HG02970 (cell line): ENCODE measurements at regions not wholly inside any gene's neighbourhood (a gene's known extent, or its start where the extent isn't known, plus 50 kb on each side); places are given as distances from the start of the nearest gene placed in this dataset.
A peak's percentile ranks its signal among the peaks of the same experiment; 100 is the strongest.

Source experiments
- ATAC-seq: cut with Tn5 transposase; IDR thresholded peaks from one replicate; pipeline ENCODE4 v1.9.1; 2021; ENCODE audit warnings: mild to moderate bottlenecking, moderate library complexity, moderate number of reproducible peaks; ENCODE audit not compliant: unreplicated experiment, low FRiP score

DNA sequence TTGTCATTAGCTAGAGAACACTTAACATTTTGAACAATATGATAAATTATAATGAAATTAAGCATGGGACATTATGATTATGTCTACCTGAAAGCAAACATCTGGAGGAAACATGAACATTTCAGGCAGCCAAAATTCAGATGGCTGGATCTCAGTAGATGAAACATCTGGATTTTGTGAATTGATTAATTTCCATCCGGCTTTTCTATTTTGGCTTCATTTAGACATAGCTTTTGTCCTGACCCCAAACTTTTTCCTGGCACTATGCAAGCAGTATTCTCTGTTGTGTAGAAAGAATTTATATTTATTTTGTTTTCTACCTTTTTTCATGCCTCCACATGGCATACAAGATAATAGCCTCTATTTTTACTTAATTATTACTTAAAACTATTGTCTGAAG, 186.3 kb downstream of the OGFRL1 start:
- no peak for ATAC-seq

DNA sequence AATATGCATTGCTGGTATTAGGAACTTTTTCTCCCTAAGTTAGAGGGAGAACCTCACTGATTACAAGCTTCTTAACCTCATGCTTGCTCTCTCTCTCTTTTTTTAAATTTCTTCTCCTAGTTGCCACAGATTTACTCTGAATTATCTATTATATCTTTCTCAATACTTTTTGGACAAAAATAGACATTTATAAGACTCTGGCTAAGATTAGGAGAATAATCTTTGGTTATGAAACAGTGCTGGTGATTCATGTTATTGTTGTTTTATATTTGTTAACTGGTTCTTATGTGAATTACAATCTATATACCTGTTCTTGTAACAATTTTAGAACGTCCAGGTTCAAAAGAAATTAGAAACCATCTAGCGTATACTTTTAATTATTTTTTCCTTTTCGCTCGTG, 187.8 kb downstream of the OGFRL1 start:
- ATAC-seq = no peak

DNA sequence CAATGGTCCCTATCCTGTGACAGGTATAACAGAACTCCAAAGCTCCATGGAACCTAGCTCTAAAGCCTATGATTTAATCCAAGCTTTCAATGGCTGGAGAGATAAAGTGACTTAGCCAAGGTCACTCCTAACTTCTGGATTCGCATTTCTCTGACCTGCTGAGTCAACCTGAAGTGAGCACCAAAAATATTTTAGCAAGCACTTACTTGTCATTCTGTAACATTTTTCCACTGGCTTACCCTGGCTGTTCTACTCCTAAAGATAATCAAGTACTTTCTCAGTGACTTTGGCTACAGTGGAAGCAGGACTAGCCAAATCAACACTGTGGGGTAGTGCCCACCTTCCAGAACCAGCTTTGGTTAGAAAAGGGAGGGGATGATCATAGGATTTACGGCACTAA, 188.3 kb downstream of the OGFRL1 start:
- ATAC-seq = no peak

DNA sequence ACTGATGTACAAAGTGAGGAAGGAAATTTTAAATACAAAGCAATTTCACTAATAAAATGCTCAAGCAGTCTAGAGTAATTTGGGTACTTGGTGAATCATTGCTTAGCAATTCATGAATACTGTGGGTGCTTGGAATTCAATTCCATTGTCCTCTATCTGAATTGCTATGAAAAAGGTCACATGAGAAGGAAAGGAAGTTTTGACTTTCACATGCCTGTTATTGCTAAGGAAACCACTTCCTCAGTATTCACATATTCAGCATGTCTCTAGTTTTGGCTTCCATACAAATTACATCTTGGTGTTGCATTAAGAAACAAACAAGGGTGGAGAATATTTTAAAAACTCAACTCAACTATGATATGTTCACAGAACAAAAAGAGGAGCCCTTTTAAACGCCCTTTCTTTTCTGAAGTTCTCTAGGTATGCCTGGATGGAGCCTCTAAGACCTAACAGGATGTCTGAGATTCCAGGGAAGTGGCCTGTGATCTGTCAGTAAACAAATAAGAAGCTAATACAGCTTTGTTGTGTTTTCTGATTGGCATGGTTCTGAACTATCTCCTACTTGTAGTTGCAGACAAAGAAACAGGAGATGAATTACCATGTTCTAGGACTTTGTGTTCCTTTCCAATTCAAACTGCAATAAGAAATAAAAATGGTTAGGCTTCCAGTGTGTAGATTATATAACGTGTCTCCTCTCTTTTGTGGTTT, 190.4 kb downstream of the OGFRL1 start:
- ATAC-seq = no peak

GRCh38 chr6:71480577-71480976, 192.0 kb downstream of the OGFRL1 start:
- ATAC-seq = no peak

DNA sequence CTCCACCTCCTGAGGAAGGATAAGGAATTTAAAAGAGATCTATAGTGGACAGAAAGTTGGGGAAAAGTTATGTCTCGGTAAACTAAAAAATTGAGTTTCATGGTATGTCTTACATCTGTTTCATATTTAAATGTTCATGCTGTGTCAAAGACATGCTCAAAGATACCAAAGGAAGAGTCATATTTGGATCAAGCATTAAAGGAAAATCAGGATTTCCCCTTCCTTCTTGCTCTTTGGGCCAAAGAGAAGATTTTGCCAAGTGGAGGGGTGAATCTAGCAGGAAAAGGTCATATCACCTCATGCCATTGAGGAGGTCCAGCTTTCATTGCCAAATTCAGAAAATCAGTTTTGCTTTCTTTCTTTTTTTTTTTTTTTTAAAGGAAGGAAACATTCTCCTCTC, 192.4 kb downstream of the OGFRL1 start:
- no peak for ATAC-seq

GRCh38 chr6:71481801-71482200, 193.2 kb downstream of the OGFRL1 start:
- ATAC-seq = no peak

DNA sequence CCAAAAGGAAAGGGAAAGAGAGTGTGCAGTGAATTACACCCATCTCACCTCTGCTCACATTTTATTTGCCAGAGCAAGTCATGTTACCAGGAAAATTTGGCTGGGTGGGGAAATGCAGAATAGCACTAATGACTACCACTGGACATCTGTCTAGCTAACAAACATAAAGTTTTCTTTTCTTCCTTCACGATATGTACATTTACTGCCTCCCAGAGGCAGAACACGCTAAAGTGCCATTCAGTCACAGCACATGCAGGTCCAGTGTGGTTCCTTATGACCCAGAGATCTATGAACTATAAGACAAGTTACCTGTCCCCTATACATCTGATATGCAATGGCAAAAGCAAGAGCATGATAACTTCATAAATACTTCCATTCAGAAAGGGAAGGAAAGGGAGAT, 194.1 kb downstream of the OGFRL1 start:
- ATAC-seq = no peak

- ATAC-seq = no peak
Measured at GRCh38 chr6:71486461-71486860, 197.8 kb downstream of the OGFRL1 start.

- no peak for ATAC-seq
Measured at GRCh38 chr6:71488186-71488585, 199.6 kb downstream of the OGFRL1 start.

GRCh38 chr6:71489736-71490135, 201.1 kb downstream of the OGFRL1 start:
- no peak for ATAC-seq

DNA sequence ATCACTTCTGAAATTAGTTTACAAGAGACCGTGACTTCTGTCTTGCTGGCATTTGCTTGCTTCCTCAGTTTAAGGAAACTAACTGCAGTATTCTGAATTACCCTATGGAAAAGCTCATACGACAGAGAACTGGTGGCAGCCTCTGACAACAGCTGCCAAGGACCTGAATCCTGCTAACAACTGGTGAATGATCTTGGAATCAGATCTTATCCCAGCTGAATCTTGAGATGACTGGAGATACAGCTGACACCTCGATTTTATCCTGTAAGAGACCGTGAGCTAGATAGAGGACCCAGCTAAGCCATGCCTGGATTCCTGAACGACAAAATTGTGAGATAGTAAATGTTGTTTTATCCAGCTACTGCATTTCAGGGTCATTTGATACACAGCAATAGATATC, 202.3 kb downstream of the OGFRL1 start:
- no peak for ATAC-seq

DNA sequence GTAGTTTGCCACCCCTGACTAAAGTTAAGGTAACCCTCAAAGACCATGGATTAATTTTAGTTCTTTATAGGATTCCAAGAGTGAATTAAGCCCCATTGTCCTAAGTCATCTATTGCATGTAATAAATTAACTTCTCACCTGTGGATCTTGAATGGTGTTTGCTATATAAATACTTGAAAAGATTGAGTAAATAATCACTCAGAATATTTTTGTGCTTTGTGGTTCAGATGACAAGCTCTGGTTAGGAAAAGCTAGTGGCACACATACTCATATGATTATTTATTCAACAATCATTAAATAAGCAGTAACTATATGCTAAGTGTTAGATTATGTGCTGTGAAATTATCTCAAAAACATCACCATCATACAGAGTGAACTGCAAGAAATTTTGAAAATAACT, 203.2 kb downstream of the OGFRL1 start:
- ATAC-seq = no peak

DNA sequence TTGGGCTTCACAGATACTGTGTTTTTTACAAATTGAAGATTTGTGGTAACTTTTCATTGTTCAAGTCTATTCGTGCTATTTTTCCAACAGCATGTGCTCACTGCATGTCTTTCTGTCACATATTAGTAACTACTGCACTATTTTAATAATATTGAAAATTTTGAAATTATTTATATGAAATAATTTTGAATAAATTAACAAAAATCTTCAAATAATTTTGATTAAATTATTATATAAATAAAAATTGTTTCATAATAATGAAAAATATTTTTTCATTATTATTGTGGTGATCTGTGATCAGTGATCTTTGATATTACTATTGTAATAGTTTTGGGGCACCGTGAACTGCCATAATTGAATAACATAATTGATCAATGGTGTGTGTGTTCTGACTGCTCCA, 204.1 kb downstream of the OGFRL1 start:
- ATAC-seq = no peak

- peak; percentile 98 for ATAC-seq
Measured at GRCh38 chr6:71496018-71496721, 207.6 kb downstream of the OGFRL1 start.

DNA sequence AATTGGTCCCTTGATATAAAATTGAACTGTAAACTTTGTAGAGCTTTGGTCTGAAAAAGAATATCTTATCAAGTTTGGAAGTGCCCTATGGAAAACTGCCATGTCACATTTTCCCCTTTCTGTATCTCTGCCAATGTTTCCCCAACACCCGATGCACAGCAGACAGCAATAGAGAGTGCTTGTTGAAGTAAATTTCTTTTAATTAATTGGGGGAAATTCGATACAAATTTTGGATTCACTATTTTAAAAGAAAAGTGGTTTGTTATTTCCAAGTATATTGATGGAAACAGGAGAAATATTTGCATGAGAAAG, 208.1 kb downstream of the OGFRL1 start:
- ATAC-seq = no peak

DNA sequence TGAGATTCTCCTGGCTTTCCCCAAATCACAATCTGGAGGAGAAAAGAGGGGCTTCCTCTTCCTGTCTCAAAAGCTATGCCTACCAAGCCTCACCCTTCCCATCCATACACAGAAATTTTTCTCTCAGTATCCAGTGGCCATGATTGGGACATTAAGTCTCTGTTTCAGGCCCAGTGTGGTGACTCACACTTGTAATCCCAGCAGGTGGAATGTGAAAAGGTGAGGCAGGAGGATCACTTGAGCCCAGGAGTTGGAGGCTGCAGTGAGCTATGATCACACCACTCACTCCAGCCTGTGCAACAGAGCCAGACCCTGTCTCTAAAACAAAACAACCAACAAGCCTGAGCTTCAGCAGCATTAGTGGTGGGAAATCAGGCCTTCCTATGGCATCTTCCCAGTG, 210.0 kb downstream of the OGFRL1 start:
- no peak for ATAC-seq

GRCh38 chr6:71499667-71500066, 211.1 kb downstream of the OGFRL1 start:
- ATAC-seq = no peak

DNA sequence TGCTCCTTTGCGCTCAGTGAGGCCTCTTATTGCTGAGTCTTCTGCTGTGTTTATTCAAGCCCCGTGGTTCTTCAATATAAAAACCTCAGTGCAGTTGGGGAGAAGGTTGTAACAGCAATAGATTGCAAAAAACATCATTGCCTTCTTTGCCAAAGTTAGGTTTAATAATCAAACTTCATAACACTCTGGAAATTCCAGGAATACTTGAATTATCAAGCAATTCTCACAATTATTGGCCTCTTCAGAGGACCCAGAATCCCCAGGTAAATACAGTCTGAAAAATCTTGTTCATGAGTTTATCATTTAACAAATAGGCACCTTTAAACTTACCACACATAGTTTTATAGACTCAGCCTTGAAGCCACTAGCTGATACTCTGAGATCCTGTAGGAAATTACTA, 213.6 kb downstream of the OGFRL1 start:
- no peak for ATAC-seq

DNA sequence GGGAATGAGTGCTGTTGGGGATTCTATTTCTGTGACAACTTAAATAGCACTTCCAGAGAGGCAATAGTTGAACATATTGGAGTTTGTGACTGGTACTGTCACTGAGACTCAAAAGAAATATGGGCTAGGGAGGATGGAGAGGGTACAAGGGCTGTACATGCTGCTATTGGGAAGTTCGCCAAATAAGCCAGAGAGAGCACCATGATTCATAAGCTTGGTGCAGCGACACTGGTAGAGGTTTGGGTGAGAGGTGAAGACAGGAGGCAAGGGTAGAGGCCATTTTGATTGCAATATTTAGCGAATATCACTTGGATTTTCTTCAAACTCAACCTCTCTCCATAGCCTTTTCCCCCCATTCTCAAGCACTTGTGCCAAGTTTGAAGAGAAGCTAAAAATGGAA, 214.3 kb downstream of the OGFRL1 start:
- ATAC-seq = no peak

- no peak for ATAC-seq
Measured at GRCh38 chr6:71507183-71507582, 218.6 kb downstream of the OGFRL1 start.

GRCh38 chr6:71509191-71510005, 220.8 kb downstream of the OGFRL1 start:
- ATAC-seq = no peak
